ENCODE measurements at regions not wholly inside any gene's neighbourhood (a gene's known extent, or its start where the extent isn't known, plus 50 kb on each side); places are given as distances from the start of the nearest gene placed in this dataset.

- TF ChIP-seq CTCF (IDR thresholded peaks at IDR 0.05; ENCODE audit: low read depth, low read length, poor library complexity, severe bottlenecking) (no peak), EZH2phosphoT487 (IDR thresholded peaks at IDR 0.05; ENCODE audit: borderline replicate concordance, low read length) (no peak)
Measured at GRCh38 chr20:56766528-56766927, 137.4 kb downstream of the TFAP2C start.
